ENCODE measurements at regions not wholly inside any gene's neighbourhood (a gene's known extent, or its start where the extent isn't known, plus 50 kb on each side); places are given as distances from the start of the nearest gene placed in this dataset.

GRCh38 chr5:57414191-57414590 is 68.4 kb downstream of the ACTBL2 start:
- no peak for TF ChIP-seq CTCF (IDR thresholded peaks at IDR 0.05; ENCODE audit: low read depth, low read length)
- TF ChIP-seq POLR2A (IDR thresholded peaks at IDR 0.05; ENCODE audit: extremely low read depth, insufficient read length): no peak

Data from NB4 (cell line).